Thymus (tissue), 11 donors: ENCODE measurements at regions not wholly inside any gene's neighbourhood (a gene's known extent, or its start where the extent isn't known, plus 50 kb on each side); places are given as distances from the start of the nearest gene placed in this dataset.

ENCODE experiments used
- DNase-seq, 9 donors: peaks; one replicate each; pipeline ENCODE4 v3.0.0-alpha.2; 2013; ENCODE audit warnings: low spot score in 9 of 9, low read depth in 6 of 9, missing footprints in 1 of 9
- H3K27ac ChIP-seq, 2 donors: one replicate each; pipeline ENCODE4 v1.5.1; 2013; ENCODE audit warnings: control low read depth in 1 of 2, low read depth in 1 of 2, low read length in 1 of 2, mild to moderate bottlenecking in 1 of 2, moderate library complexity in 1 of 2
- H3K27me3 ChIP-seq, 2 donors: one replicate each; pipeline ENCODE4 v1.5.1; 2013; ENCODE audit warnings: low read length in 1 of 2; ENCODE audit not compliant: control insufficient read depth in 2 of 2, insufficient read depth in 1 of 2
- H3K36me3 ChIP-seq, 2 donors: one replicate each; pipeline ENCODE4 v1.5.1; 2013; ENCODE audit warnings: low read length in 1 of 2, mild to moderate bottlenecking in 1 of 2, moderate library complexity in 1 of 2; ENCODE audit not compliant: control insufficient read depth in 2 of 2, insufficient read depth in 2 of 2
- H3K4me1 ChIP-seq, 2 donors: one replicate each; pipeline ENCODE4 v1.5.1; 2013; ENCODE audit warnings: low read length in 2 of 2; ENCODE audit not compliant: control insufficient read depth in 2 of 2, insufficient read depth in 2 of 2
- H3K4me3 ChIP-seq, 2 donors: one replicate each; pipeline ENCODE4 v1.5.1; 2013; ENCODE audit warnings: low read length in 2 of 2, control low read depth in 1 of 2, mild to moderate bottlenecking in 1 of 2
- H3K9me3 ChIP-seq, 2 donors: one replicate each; pipeline ENCODE4 v1.5.1; 2013; ENCODE audit warnings: low read length in 1 of 2, mild to moderate bottlenecking in 1 of 2; ENCODE audit not compliant: control insufficient read depth in 2 of 2, insufficient read depth in 1 of 2
- WGBS: extraction: QIAGEN DNeasy Blood & Tissue Kit; methylation state at CpG from one replicate; pipeline ENCODE4 v1.1.7; 2013; 5-methylcytosine and 5-hydroxymethylcytosine counted together
- donor health status: healthy.

GRCh38 chr3:69590111-69590510 lies 149.2 kb upstream of the MITF start:
- Histone ChIP-seq H3K9me3 (no peaks in the 10 kb centered on the region), H3K4me3 (no peak overlapping the region), H3K27me3 (no peaks in the 10 kb centered on the region), H3K27ac (no peak overlapping the region), H3K36me3 (no peaks in the 10 kb centered on the region), H3K4me1 (no peaks in the 10 kb centered on the region)
- DNase-seq, result no peak

GRCh38 chr3:69588170-69588569 lies 151.1 kb upstream of the MITF start:
- 91% methylated on average over 2 of the region's 2 CpGs for WGBS
- Histone ChIP-seq H3K4me1 (no peaks in the 10 kb centered on the region), H3K36me3 (no peaks in the 10 kb centered on the region), H3K27ac (no peak overlapping the region), H3K27me3 (no peaks in the 10 kb centered on the region), H3K9me3 (no peaks in the 10 kb centered on the region), H3K4me3 (no peak overlapping the region)
- DNase-seq, result no peak

- no peak for DNase-seq
- no peak overlapping the region for H3K4me3 ChIP-seq
- H3K9me3 ChIP-seq, result no peaks in the 10 kb centered on the region
- WGBS, result 93% methylated on average over 1 of the region's 1 CpG
- no peaks in the 10 kb centered on the region for H3K36me3 ChIP-seq
- H3K4me1 ChIP-seq, result no peaks in the 10 kb centered on the region
- no peak overlapping the region for H3K27ac ChIP-seq
- H3K27me3 ChIP-seq, result no peaks in the 10 kb centered on the region
Observed at GRCh38 chr3:69585472-69585871, 153.8 kb upstream of the MITF start.

GRCh38 chr3:69582044-69582443 lies 157.2 kb upstream of the MITF start:
- WGBS, result 94% methylated on average over 4 of the region's 4 CpGs
- Histone ChIP-seq H3K27ac (no peak overlapping the region), H3K36me3 (no peaks in the 10 kb centered on the region), H3K4me1 (no peaks in the 10 kb centered on the region), H3K9me3 (no peaks in the 10 kb centered on the region), H3K4me3 (no peak overlapping the region), H3K27me3 (no peaks in the 10 kb centered on the region)
- DNase-seq, result no peak

- H3K4me3 ChIP-seq, result no peak overlapping the region
- WGBS, result 90% methylated on average over 8 of the region's 8 CpGs
- H3K36me3 ChIP-seq, result no peaks in the 10 kb centered on the region
Observed at GRCh38 chr3:69579306-69580041, 159.8 kb upstream of the MITF start.

GRCh38 chr3:69569520-69569919 lies 169.7 kb upstream of the MITF start:
- no peaks in the 10 kb centered on the region for H3K4me1 ChIP-seq
- 87% methylated on average over 3 of the region's 3 CpGs for WGBS

More at GRCh38 chr3:69579306-69580041, 159.8 kb upstream of the MITF start:
- no peak overlapping the region for H3K27ac ChIP-seq
- no peaks in the 10 kb centered on the region for H3K4me1 ChIP-seq
- no peaks in the 10 kb centered on the region for H3K27me3 ChIP-seq
- no peaks in the 10 kb centered on the region for H3K9me3 ChIP-seq
- no peak for DNase-seq

GRCh38 chr3:69568951-69569350 lies 170.3 kb upstream of the MITF start:
- no peaks in the 10 kb centered on the region for H3K4me1 ChIP-seq
- H3K4me3 ChIP-seq, result no peak overlapping the region
- no peaks in the 10 kb centered on the region for H3K27me3 ChIP-seq
- H3K9me3 ChIP-seq, result no peaks in the 10 kb centered on the region
- 93% methylated on average over 2 of the region's 2 CpGs for WGBS
- DNase-seq, result no peak
- H3K27ac ChIP-seq, result no peak overlapping the region
- H3K36me3 ChIP-seq, result no peaks in the 10 kb centered on the region

More at GRCh38 chr3:69569520-69569919, 169.7 kb upstream of the MITF start:
- Histone ChIP-seq H3K4me3 (no peak overlapping the region), H3K27me3 (no peaks in the 10 kb centered on the region), H3K27ac (no peak overlapping the region), H3K36me3 (no peaks in the 10 kb centered on the region), H3K9me3 (no peaks in the 10 kb centered on the region)
- DNase-seq, result no peak

- no peaks in the 10 kb centered on the region for H3K27me3 ChIP-seq
- H3K9me3 ChIP-seq, result no peaks in the 10 kb centered on the region
- no peaks in the 10 kb centered on the region for H3K36me3 ChIP-seq
- no peak for DNase-seq
- 95% methylated on average over 2 of the region's 2 CpGs for WGBS
- H3K4me1 ChIP-seq, result no peaks in the 10 kb centered on the region
- no peak overlapping the region for H3K4me3 ChIP-seq
- no peak overlapping the region for H3K27ac ChIP-seq
Observed at GRCh38 chr3:69568458-69568857, 170.8 kb upstream of the MITF start.

- Histone ChIP-seq H3K4me1 (no peaks in the 10 kb centered on the region), H3K4me3 (no peak overlapping the region), H3K9me3 (no peaks in the 10 kb centered on the region), H3K36me3 (no peaks in the 10 kb centered on the region), H3K27ac (no peak overlapping the region), H3K27me3 (no peaks in the 10 kb centered on the region)
- WGBS, result 97% methylated on average over 2 of the region's 2 CpGs
- DNase-seq, result no peak
Observed at GRCh38 chr3:69567710-69568052, 171.6 kb upstream of the MITF start.
